ENCODE measurements at regions not wholly inside any gene's neighbourhood (a gene's known extent, or its start where the extent isn't known, plus 50 kb on each side); places are given as distances from the start of the nearest gene placed in this dataset.

DNA sequence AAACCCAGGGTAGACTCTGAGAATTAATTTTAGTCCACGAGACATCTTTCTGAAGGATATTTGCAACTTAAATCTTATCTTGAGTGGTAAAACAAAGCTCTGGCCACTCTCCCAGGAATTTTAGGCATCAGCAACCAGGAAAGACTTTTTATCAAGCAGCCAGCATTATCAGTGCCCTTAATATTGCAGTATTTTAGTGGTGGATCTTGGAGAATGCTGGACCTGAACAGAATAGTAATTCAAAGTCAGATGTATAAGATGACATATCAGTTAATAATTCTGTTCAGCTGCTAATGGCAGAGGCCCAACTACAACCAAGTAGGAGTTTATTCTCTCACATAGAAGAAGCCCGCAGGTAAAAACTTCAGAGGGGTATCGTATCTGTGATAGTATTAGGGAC is 59.0 kb upstream of the CRY1 start:
- TF ChIP-seq EZH2phosphoT487 (IDR thresholded peaks at IDR 0.05; ENCODE audit: insufficient read depth, low read depth): no peak
- no peak for TF ChIP-seq EZH2 (IDR thresholded peaks at IDR 0.05; ENCODE audit: insufficient read depth, poor library complexity, severe bottlenecking)

Measured in GM23248 (cell line).